ENCODE measurements at regions not wholly inside any gene's neighbourhood (a gene's known extent, or its start where the extent isn't known, plus 50 kb on each side); places are given as distances from the start of the nearest gene placed in this dataset.

- CTCF ChIA-PET, result no interaction called here
- no peaks in the 10 kb centered on the region for H3K4me1 Mint-ChIP-seq
- no peaks in the 10 kb centered on the region for H3K36me3 Mint-ChIP-seq
Measured at GRCh38 chr5:97418462-97418861, 235.4 kb upstream of the RIOK2 start.

GRCh38 chr5:97420646-97421045, 237.6 kb upstream of the RIOK2 start:
- no peak overlapping the region for H3K27ac Mint-ChIP-seq
- H3K4me3 Mint-ChIP-seq, result no peak overlapping the region
- H3K36me3 Mint-ChIP-seq, result no peaks in the 10 kb centered on the region
- DNase-seq (no peak), ATAC-seq (no peak)
- H3K9me3 Mint-ChIP-seq (ENCODE audit: low read depth), result no peaks in the 10 kb centered on the region
- CTCF ChIA-PET, result no interaction called here
- no peaks in the 10 kb centered on the region for H3K27me3 Mint-ChIP-seq
- no peaks in the 10 kb centered on the region for H3K4me1 Mint-ChIP-seq

More at GRCh38 chr5:97418462-97418861, 235.4 kb upstream of the RIOK2 start:
- ATAC-seq, result no peak
- Mint-ChIP-seq H3K27me3 (no peaks in the 10 kb centered on the region), H3K9me3 (ENCODE audit: low read depth) (no peaks in the 10 kb centered on the region), H3K4me3 (no peak overlapping the region), H3K27ac (no peak overlapping the region)
- DNase-seq, result no peak

GRCh38 chr5:97422678-97423077, 239.6 kb upstream of the RIOK2 start:
- CTCF ChIA-PET, result no interaction called here
- Mint-ChIP-seq H3K4me1 (no peaks in the 10 kb centered on the region), H3K27ac (no peak overlapping the region), H3K9me3 (ENCODE audit: low read depth) (no peaks in the 10 kb centered on the region), H3K4me3 (no peak overlapping the region), H3K27me3 (no peaks in the 10 kb centered on the region), H3K36me3 (no peaks in the 10 kb centered on the region)
- no peak for ATAC-seq
- DNase-seq, result no peak

- H3K4me1 Mint-ChIP-seq, result no peaks in the 10 kb centered on the region
- H3K36me3 Mint-ChIP-seq, result no peaks in the 10 kb centered on the region
- DNase-seq, result no peak
- CTCF ChIA-PET, result no interaction called here
- H3K4me3 Mint-ChIP-seq, result no peak overlapping the region
- no peak overlapping the region for H3K27ac Mint-ChIP-seq
- H3K9me3 Mint-ChIP-seq (ENCODE audit: low read depth), result no peaks in the 10 kb centered on the region
- no peak for ATAC-seq
- no peaks in the 10 kb centered on the region for H3K27me3 Mint-ChIP-seq
Measured at GRCh38 chr5:97425511-97425910, 242.5 kb upstream of the RIOK2 start.

GRCh38 chr5:97427235-97427634, 244.2 kb upstream of the RIOK2 start:
- no peaks in the 10 kb centered on the region for H3K9me3 Mint-ChIP-seq (ENCODE audit: low read depth)
- CTCF ChIA-PET, result no interaction called here

GRCh38 chr5:97434021-97434420, 251.0 kb upstream of the RIOK2 start:
- Mint-ChIP-seq H3K4me1 (no peaks in the 10 kb centered on the region), H3K36me3 (no peaks in the 10 kb centered on the region), H3K27ac (no peak overlapping the region), H3K4me3 (no peak overlapping the region), H3K27me3 (no peaks in the 10 kb centered on the region), H3K9me3 (ENCODE audit: low read depth) (no peaks in the 10 kb centered on the region)
- no peak for ATAC-seq
- no peak for DNase-seq
- CTCF ChIA-PET, result no interaction called here

More at GRCh38 chr5:97427235-97427634, 244.2 kb upstream of the RIOK2 start:
- no peaks in the 10 kb centered on the region for H3K4me1 Mint-ChIP-seq
- H3K4me3 Mint-ChIP-seq, result no peak overlapping the region
- ATAC-seq (no peak), DNase-seq (no peak)
- H3K27ac Mint-ChIP-seq, result no peak overlapping the region
- H3K27me3 Mint-ChIP-seq, result no peaks in the 10 kb centered on the region
- H3K36me3 Mint-ChIP-seq, result no peaks in the 10 kb centered on the region

GRCh38 chr5:97436405-97436804, 253.4 kb upstream of the RIOK2 start:
- no peak overlapping the region for H3K27ac Mint-ChIP-seq
- no peak overlapping the region for H3K4me3 Mint-ChIP-seq
- H3K9me3 Mint-ChIP-seq (ENCODE audit: low read depth), result no peaks in the 10 kb centered on the region
- no peak for ATAC-seq
- no peaks in the 10 kb centered on the region for H3K27me3 Mint-ChIP-seq
- H3K4me1 Mint-ChIP-seq, result no peaks in the 10 kb centered on the region
- H3K36me3 Mint-ChIP-seq, result no peaks in the 10 kb centered on the region
- CTCF ChIA-PET, result no interaction called here
- DNase-seq, result no peak

- peaks cover 3% of the 10 kb centered on the region for H3K9me3 Mint-ChIP-seq (ENCODE audit: low read depth)
- H3K27me3 Mint-ChIP-seq, result no peaks in the 10 kb centered on the region
- CTCF ChIA-PET, result no interaction called here
- no peak overlapping the region for H3K4me3 Mint-ChIP-seq
- H3K36me3 Mint-ChIP-seq, result no peaks in the 10 kb centered on the region
- no peaks in the 10 kb centered on the region for H3K4me1 Mint-ChIP-seq
- DNase-seq (no peak), ATAC-seq (no peak)
- H3K27ac Mint-ChIP-seq, result no peak overlapping the region
Measured at GRCh38 chr5:97443740-97444139, 260.7 kb upstream of the RIOK2 start.

GRCh38 chr5:97449172-97449571, 266.1 kb upstream of the RIOK2 start:
- H3K27me3 Mint-ChIP-seq, result no peaks in the 10 kb centered on the region
- ATAC-seq (no peak), DNase-seq (no peak)
- H3K36me3 Mint-ChIP-seq, result no peaks in the 10 kb centered on the region
- CTCF ChIA-PET, result no interaction called here
- no peaks in the 10 kb centered on the region for H3K9me3 Mint-ChIP-seq (ENCODE audit: low read depth)
- no peak overlapping the region for H3K4me3 Mint-ChIP-seq
- no peaks in the 10 kb centered on the region for H3K4me1 Mint-ChIP-seq
- H3K27ac Mint-ChIP-seq, result no peak overlapping the region

GRCh38 chr5:97452646-97453045, 269.6 kb upstream of the RIOK2 start:
- no peak overlapping the region for H3K27ac Mint-ChIP-seq
- no peaks in the 10 kb centered on the region for H3K9me3 Mint-ChIP-seq (ENCODE audit: low read depth)
- ATAC-seq (no peak), DNase-seq (no peak)
- no peak overlapping the region for H3K4me3 Mint-ChIP-seq
- CTCF ChIA-PET, result no interaction called here
- no peaks in the 10 kb centered on the region for H3K27me3 Mint-ChIP-seq
- no peaks in the 10 kb centered on the region for H3K4me1 Mint-ChIP-seq
- no peaks in the 10 kb centered on the region for H3K36me3 Mint-ChIP-seq

GRCh38 chr5:97453263-97453662, 270.2 kb upstream of the RIOK2 start:
- DNase-seq (no peak), ATAC-seq (no peak)
- Mint-ChIP-seq H3K4me1 (no peaks in the 10 kb centered on the region), H3K27me3 (no peaks in the 10 kb centered on the region), H3K9me3 (ENCODE audit: low read depth) (no peaks in the 10 kb centered on the region), H3K4me3 (no peak overlapping the region), H3K36me3 (no peaks in the 10 kb centered on the region), H3K27ac (no peak overlapping the region)
- CTCF ChIA-PET, result no interaction called here

- ATAC-seq (no peak), DNase-seq (no peak)
- H3K9me3 Mint-ChIP-seq (ENCODE audit: low read depth), result no peaks in the 10 kb centered on the region
- H3K27me3 Mint-ChIP-seq, result no peaks in the 10 kb centered on the region
- H3K36me3 Mint-ChIP-seq, result no peaks in the 10 kb centered on the region
- H3K27ac Mint-ChIP-seq, result no peak overlapping the region
- H3K4me1 Mint-ChIP-seq, result no peaks in the 10 kb centered on the region
- CTCF ChIA-PET, result no interaction called here
- no peak overlapping the region for H3K4me3 Mint-ChIP-seq
Measured at GRCh38 chr5:97454015-97454414, 271.0 kb upstream of the RIOK2 start.

- H3K27me3 Mint-ChIP-seq, result no peaks in the 10 kb centered on the region
- no peak overlapping the region for H3K27ac Mint-ChIP-seq
- H3K9me3 Mint-ChIP-seq (ENCODE audit: low read depth), result peaks cover 2% of the 10 kb centered on the region
- no peaks in the 10 kb centered on the region for H3K4me1 Mint-ChIP-seq
- DNase-seq, result no peak
- H3K4me3 Mint-ChIP-seq, result no peak overlapping the region
- ATAC-seq, result no peak
- H3K36me3 Mint-ChIP-seq, result no peaks in the 10 kb centered on the region
- CTCF ChIA-PET, result no interaction called here
Measured at GRCh38 chr5:97455996-97456395, 272.9 kb upstream of the RIOK2 start.

- Mint-ChIP-seq H3K27me3 (no peaks in the 10 kb centered on the region), H3K27ac (no peak overlapping the region), H3K4me3 (no peak overlapping the region), H3K36me3 (no peaks in the 10 kb centered on the region), H3K9me3 (ENCODE audit: low read depth) (peaks cover 2% of the 10 kb centered on the region), H3K4me1 (no peaks in the 10 kb centered on the region)
- ATAC-seq (no peak), DNase-seq (no peak)
- CTCF ChIA-PET, result no interaction called here
Measured at GRCh38 chr5:97458851-97459250, 275.8 kb upstream of the RIOK2 start.

GRCh38 chr5:97471951-97472350, 288.9 kb upstream of the RIOK2 start:
- ATAC-seq, result no peak
- CTCF ChIA-PET, result no interaction called here
- no peak for DNase-seq
- Mint-ChIP-seq H3K4me1 (no peaks in the 10 kb centered on the region), H3K9me3 (ENCODE audit: low read depth) (peaks cover 3% of the 10 kb centered on the region), H3K27ac (no peak overlapping the region), H3K4me3 (no peak overlapping the region), H3K36me3 (no peaks in the 10 kb centered on the region), H3K27me3 (no peaks in the 10 kb centered on the region)

All from activated CD8-positive, alpha-beta memory T cell treated with anti-CD3 and anti-CD28 coated beads, Interleukin-2, amount 10 ng/mL, durations not matched to agents 7 days and 5 days (primary cell).